ENCODE measurements at regions not wholly inside any gene's neighbourhood (a gene's known extent, or its start where the extent isn't known, plus 50 kb on each side); places are given as distances from the start of the nearest gene placed in this dataset.

DNA sequence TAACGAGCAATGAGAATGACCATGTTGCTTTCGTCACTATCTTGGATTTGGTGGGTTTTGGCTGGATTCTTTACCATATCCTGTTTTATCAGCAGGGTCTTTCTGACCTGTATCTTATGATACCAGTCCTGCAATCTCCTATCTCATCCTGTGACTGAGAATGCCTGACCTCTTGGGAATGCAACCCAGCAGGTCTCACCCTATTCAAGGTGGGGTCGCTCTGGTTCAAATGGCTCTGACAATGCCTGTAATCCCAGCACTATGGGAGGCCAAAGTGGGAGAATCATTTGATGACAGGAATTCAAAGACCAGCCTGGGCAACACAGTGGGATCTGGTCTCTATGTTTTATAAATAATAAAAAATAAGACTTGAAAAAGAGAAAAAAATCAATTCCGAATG is 173.5 kb downstream of the ACTR3 start:
- no peak for DNase-seq (ENCODE audit: low read depth)

DNA sequence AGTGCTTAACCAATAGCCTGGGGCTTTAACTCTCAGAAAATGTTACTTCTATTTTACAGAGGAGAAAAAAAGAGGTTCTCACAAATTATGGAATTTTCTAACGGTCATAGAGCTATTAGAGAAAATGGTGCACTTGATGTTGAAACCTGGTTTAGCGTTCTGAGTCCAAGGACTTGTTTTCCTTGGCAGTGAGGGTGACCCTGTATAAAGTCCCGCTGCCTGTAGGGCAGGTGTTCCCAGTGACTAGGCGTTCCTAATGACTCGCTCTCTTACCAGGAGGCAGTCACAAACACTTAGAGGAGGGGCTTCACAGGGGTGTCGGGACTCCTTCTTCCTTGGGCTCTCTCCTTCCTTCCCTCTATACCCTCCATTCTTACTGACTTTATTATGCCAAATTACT is 175.8 kb downstream of the ACTR3 start:
- TF ChIP-seq, protein P1, sequence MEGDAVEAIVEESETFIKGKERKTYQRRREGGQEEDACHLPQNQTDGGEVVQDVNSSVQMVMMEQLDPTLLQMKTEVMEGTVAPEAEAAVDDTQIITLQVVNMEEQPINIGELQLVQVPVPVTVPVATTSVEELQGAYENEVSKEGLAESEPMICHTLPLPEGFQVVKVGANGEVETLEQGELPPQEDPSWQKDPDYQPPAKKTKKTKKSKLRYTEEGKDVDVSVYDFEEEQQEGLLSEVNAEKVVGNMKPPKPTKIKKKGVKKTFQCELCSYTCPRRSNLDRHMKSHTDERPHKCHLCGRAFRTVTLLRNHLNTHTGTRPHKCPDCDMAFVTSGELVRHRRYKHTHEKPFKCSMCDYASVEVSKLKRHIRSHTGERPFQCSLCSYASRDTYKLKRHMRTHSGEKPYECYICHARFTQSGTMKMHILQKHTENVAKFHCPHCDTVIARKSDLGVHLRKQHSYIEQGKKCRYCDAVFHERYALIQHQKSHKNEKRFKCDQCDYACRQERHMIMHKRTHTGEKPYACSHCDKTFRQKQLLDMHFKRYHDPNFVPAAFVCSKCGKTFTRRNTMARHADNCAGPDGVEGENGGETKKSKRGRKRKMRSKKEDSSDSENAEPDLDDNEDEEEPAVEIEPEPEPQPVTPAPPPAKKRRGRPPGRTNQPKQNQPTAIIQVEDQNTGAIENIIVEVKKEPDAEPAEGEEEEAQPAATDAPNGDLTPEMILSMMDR (IDR thresholded peaks at IDR 0.05; ENCODE audit: low read length, missing control alignments) = no peak
- DNase-seq (ENCODE audit: low read depth) = no peak
- H3K4me3 ChIP-seq (replicated peaks; ENCODE audit: low read depth, low read length) = no peak overlapping the region

More for the DNA sequence above, 173.5 kb downstream of the ACTR3 start:
- no peak overlapping the region for H3K4me3 ChIP-seq (replicated peaks; ENCODE audit: low read depth, low read length)
- TF ChIP-seq, protein P1 (IDR thresholded peaks at IDR 0.05; ENCODE audit: low read length, missing control alignments) = no peak

DNA sequence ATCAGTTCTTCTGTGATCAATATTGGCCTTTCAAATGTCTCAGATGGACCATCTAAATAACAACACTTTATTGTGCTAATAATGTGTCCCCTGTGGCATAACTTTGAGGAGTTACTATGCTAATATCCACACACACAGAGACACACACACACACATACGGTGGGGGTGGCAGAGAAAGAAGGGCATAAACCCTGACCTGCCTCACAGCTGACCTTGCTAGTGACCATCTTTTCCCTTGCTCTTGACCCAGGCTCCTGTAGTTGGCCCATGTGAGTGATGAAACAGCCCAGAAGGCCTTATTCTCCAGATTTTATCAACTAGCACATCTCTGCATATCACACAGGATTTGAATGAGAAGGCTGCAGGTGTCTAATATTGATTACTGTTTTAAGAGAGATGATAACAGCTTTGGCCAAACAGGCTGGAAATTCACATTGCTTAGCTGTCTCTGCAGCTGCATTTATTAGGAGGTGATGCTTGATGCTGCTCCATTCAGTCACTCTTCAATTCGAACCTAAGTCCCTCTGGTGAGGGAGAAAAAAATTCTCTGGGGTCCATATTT is 176.4 kb downstream of the ACTR3 start:
- H3K4me3 ChIP-seq (replicated peaks; ENCODE audit: low read depth, low read length) = no peak overlapping the region
- TF ChIP-seq, protein P1 (IDR thresholded peaks at IDR 0.05; ENCODE audit: low read length, missing control alignments) = no peak
- DNase-seq (ENCODE audit: low read depth) = no peak

DNA sequence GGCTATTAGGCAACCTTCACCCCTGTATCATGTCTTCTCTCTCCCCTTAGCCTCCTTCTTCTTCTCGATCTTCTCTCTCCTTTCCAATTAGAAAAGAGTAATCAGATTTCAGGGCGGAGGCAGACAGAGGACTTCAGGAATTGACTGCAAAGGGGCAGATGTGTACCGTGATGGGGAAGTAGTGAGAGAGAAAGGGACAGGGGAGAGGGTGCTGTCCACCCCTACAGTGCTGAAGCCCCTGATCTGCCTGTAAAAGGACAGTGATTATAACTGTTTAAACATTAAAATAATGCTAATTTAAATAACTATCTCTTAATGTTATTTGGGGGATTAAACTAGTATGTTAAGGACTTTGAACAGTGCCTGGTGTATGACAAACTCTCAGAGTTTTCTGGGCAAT is 178.5 kb downstream of the ACTR3 start:
- DNase-seq (ENCODE audit: low read depth) = peak; percentile 6
- TF ChIP-seq, protein P1 (IDR thresholded peaks at IDR 0.05; ENCODE audit: low read length, missing control alignments) = no peak

DNA sequence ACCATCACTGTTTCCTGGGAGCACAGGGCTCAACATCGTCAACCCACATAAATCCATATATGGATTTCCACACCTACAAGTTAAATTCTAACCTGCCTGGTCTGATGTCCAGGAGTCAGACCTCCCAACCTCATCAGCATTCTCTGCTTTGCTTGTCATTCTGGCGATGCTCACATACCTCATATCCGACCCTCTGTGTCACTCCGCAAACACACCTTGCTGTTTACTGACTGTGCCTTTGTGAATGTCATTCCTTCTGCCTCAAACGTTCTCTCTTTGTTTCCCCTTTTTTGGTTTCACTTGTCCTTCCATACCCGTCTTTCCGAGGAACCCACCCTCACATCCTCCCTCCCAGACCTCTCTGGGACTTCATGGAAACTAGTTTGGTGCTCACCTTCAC is 187.1 kb downstream of the ACTR3 start:
- H3K4me3 ChIP-seq (replicated peaks; ENCODE audit: low read depth, low read length) = no peak overlapping the region
- no peak for DNase-seq (ENCODE audit: low read depth)
- TF ChIP-seq, protein P1 (IDR thresholded peaks at IDR 0.05; ENCODE audit: low read length, missing control alignments) = no peak

More for the DNA sequence above, 178.5 kb downstream of the ACTR3 start:
- no peak overlapping the region for H3K4me3 ChIP-seq (replicated peaks; ENCODE audit: low read depth, low read length)

DNA sequence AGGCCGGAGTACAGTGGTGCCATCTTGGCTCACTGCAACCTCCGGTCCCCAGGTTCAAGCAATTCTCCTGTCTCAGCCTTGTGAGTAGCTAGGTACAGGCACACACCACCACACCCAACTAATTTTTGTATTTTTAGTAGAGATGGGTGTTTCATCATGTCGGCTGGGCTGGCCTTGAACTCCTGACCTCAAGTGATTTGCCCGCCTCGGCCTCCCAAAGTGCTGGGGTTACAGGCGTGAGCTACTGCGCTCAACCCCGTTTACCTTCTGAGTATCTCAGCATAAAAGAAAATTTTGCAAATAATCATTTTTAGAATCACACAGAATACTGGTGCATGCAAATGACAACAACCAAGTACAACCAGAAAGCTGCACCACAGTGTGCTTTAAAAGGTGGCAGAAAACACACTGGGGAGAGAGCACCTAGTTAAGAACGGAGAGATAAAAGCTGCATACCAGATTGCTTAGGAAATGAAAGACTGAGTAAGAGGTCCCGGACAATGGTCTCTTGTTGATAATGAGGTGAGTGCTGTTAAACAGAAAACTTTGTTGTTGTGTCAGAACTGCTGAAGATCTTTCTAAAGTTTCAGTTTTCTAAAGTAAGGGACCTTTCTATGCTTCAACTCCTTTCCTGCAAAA is 189.6 kb downstream of the ACTR3 start:
- no peak overlapping the region for H3K4me3 ChIP-seq (replicated peaks; ENCODE audit: low read depth, low read length)
- TF ChIP-seq, protein P1 (IDR thresholded peaks at IDR 0.05; ENCODE audit: low read length, missing control alignments) = no peak
- no peak for DNase-seq (ENCODE audit: low read depth)
